NCI-H2196 treated with DMSO at 0.1 percent for 48 hours (cell line): ENCODE measurements at regions not wholly inside any gene's neighbourhood (a gene's known extent, or its start where the extent isn't known, plus 50 kb on each side); places are given as distances from the start of the nearest gene placed in this dataset.

ENCODE experiments used
- DNase-seq: peaks from one replicate; lab custom pipeline; 2025; ENCODE audit not compliant: unreplicated experiment; lab: John Stamatoyannopoulos, UW

- DNase-seq: no peak
These were observed 1106.2 kb upstream of the GJE1 start for GRCh38 chr6:141026504-141026903.

- DNase-seq: no peak
These were observed 1108.2 kb upstream of the GJE1 start for GRCh38 chr6:141024526-141024925.

- no peak for DNase-seq
These were observed 1114.8 kb upstream of the GJE1 start for GRCh38 chr6:141017941-141018340.

- DNase-seq: no peak
These were observed 1131.8 kb upstream of the GJE1 start for GRCh38 chr6:141000917-141001316.

GRCh38 chr6:140993515-140993914 lies 1139.2 kb upstream of the GJE1 start:
- DNase-seq: no peak

- DNase-seq: no peak
These were observed 1140.0 kb upstream of the GJE1 start for GRCh38 chr6:140992678-140993077.

GRCh38 chr6:140988780-140989179 lies 1143.9 kb upstream of the GJE1 start:
- no peak for DNase-seq

- no peak for DNase-seq
These were observed 1145.2 kb upstream of the GJE1 start for GRCh38 chr6:140987364-140988155.

GRCh38 chr6:140985679-140986275 lies 1146.9 kb upstream of the GJE1 start:
- DNase-seq: no peak

- DNase-seq: no peak
These were observed 1152.3 kb upstream of the GJE1 start for GRCh38 chr6:140980265-140980887.

GRCh38 chr6:140979642-140980091 lies 1153.1 kb upstream of the GJE1 start:
- DNase-seq: no peak

GRCh38 chr6:140977403-140977802 lies 1155.3 kb upstream of the GJE1 start:
- no peak for DNase-seq

- DNase-seq: no peak
These were observed 1155.9 kb upstream of the GJE1 start for GRCh38 chr6:140976806-140977205.

GRCh38 chr6:140970485-140970884 lies 1162.2 kb upstream of the GJE1 start:
- DNase-seq: no peak

- DNase-seq: no peak
These were observed 1164.7 kb upstream of the GJE1 start for GRCh38 chr6:140968062-140968461.

GRCh38 chr6:140966676-140967075 lies 1166.0 kb upstream of the GJE1 start:
- no peak for DNase-seq

- no peak for DNase-seq
These were observed 1172.2 kb upstream of the GJE1 start for GRCh38 chr6:140960566-140960965.

GRCh38 chr6:140957386-140957785 lies 1175.3 kb upstream of the GJE1 start:
- no peak for DNase-seq

- DNase-seq: peak; percentile 57
These were observed 1176.0 kb upstream of the GJE1 start for GRCh38 chr6:140956571-140957369.

GRCh38 chr6:140940251-140940925 lies 1192.3 kb upstream of the GJE1 start:
- no peak for DNase-seq

GRCh38 chr6:140932909-140933308 lies 1199.8 kb upstream of the GJE1 start:
- DNase-seq: no peak
